Spinal cord (tissue), 9 donors: ENCODE measurements at regions not wholly inside any gene's neighbourhood (a gene's known extent, or its start where the extent isn't known, plus 50 kb on each side); places are given as distances from the start of the nearest gene placed in this dataset.

Experiments used
- DNase-seq, 6 donors: peaks; one replicate each; pipeline versions ENCODE4 v3.0.0 to v3.0.0-alpha.2; 2013 to 2015; ENCODE audit warnings: low spot score in 6 of 6, low read depth in 4 of 6
- H3K27ac ChIP-seq: one replicate; pipeline ENCODE4 v1.5.1; 2013; ENCODE audit warnings: low read depth, low read length, control low read depth
- H3K27me3 ChIP-seq: one replicate; pipeline ENCODE4 v1.6.1; 2013; ENCODE audit warnings: low read length; ENCODE audit not compliant: control insufficient read depth, insufficient read depth
- H3K36me3 ChIP-seq: one replicate; pipeline ENCODE4 v1.6.1; 2013; ENCODE audit warnings: low read length; ENCODE audit not compliant: control insufficient read depth, insufficient read depth
- H3K4me1 ChIP-seq: one replicate; pipeline ENCODE4 v1.6.1; 2013; ENCODE audit warnings: low read length; ENCODE audit not compliant: control insufficient read depth, insufficient read depth
- H3K4me3 ChIP-seq: one replicate; pipeline ENCODE4 v1.5.1; 2013; ENCODE audit warnings: low read depth, low read length, control low read depth
- H3K9me3 ChIP-seq: one replicate; pipeline ENCODE4 v1.6.1; 2013; ENCODE audit warnings: low read length; ENCODE audit not compliant: control insufficient read depth, insufficient read depth
- WGBS: methylation state at CpG from one replicate; pipeline ENCODE4 v1.1.5; 2013; ENCODE audit warnings: missing lambda C conversion rate; ENCODE audit not compliant: insufficient coverage; 5-methylcytosine and 5-hydroxymethylcytosine counted together
- donor health status: healthy.

DNA sequence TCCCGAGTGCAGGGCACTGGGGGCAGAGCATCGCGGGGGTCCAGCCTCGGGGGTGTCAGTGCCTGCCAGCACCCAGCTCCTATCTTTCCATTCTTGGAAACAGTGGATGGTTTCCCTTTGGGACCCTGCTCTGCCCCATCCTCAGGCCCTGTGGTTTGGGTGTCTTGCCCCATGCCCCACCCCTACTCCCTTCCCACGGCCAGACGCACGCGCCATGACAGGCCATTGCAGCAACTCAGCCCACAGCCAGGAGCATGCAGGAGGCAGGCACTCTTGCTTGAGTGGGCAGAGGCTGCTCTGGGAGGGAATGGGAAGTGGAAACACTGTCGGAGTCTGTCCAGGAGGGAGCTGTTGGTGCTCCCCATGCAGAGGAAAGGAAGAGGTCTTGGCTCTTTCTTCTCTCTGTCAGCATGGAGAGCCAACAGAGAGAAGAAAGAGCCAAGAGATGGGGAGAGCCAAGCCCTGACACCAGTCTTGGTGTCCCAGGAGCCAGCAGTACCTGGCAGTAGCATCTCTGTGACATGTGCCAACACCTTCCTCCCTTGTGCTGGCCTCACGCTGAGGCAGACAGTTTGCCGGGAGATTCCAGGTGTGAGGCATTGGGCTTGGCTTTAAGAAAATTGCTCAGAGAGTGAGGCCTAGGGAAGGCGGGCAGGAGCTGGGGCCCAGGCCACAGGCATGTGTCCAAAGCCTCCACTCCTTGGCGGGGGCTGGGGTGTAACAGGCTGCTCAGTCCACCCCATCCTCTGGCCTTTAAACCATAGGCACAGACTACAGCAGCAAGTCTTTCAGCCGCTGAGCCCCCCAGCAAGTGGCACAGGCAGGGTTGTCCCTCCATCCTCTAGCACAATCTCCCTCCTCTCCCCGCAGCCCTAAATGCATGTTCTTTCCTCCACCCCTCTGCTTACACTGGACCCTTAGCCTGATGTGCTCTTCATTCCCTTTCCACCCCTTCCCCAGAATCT, 86.7 kb upstream of the UQCRFS1 start:
- Histone ChIP-seq H3K4me3 (no peak overlapping the region), H3K36me3 (no peaks in the 10 kb centered on the region), H3K27ac (no peak overlapping the region), H3K4me1 (no peaks in the 10 kb centered on the region), H3K27me3 (no peaks in the 10 kb centered on the region), H3K9me3 (no peaks in the 10 kb centered on the region)
- peak in 1 of 6 donors; percentile 36 for DNase-seq
- WGBS = 88% methylated on average over 15 of the region's 15 CpGs

DNA sequence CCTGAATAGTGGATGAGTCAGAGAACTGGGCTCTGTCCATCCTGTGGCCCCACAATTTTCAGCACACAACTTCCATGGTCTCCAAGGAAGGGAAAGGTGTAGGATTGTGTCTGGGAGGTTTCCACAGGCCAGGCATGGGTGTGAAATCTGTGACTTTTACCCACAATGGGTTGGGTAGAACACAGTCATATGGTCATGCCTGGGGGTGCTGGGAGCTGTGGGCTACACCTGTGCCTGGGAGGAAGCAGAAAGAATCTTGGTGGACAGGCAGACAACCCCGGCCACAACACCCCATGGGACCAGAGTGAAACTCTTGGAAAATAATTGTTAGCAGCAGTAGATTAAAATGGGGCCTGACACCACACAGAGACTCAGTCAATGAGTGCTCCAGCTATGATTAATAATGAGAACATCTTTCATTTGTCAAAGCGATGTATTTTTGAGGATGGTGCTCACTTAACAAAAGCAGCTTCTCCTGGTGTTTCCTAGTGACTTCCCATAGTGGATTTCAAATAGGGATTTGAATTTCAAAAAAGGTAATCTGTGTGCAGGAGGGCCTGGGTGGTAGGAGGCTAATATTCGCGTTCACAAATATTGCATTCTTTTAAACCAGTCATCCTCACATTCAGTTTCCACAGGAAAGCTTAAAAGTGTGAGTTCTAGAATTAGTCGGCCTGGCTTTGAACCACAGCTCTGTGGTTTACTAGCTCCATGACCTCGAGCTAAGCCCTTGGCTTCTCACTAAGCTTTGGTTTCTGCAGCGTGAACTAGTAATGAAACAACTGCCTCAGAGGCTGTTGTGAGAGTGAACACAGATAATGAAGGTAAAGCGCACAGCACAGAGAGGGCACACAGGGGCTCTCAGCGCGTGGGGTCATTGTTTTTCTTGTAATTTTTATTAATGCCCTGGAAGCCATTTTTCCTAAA, 89.3 kb upstream of the UQCRFS1 start:
- Histone ChIP-seq H3K27me3 (no peaks in the 10 kb centered on the region), H3K9me3 (no peaks in the 10 kb centered on the region), H3K27ac (no peak overlapping the region), H3K4me1 (no peaks in the 10 kb centered on the region), H3K36me3 (no peaks in the 10 kb centered on the region), H3K4me3 (no peak overlapping the region)
- no peak for DNase-seq
- WGBS = 83% methylated on average over 4 of the region's 10 CpGs

DNA sequence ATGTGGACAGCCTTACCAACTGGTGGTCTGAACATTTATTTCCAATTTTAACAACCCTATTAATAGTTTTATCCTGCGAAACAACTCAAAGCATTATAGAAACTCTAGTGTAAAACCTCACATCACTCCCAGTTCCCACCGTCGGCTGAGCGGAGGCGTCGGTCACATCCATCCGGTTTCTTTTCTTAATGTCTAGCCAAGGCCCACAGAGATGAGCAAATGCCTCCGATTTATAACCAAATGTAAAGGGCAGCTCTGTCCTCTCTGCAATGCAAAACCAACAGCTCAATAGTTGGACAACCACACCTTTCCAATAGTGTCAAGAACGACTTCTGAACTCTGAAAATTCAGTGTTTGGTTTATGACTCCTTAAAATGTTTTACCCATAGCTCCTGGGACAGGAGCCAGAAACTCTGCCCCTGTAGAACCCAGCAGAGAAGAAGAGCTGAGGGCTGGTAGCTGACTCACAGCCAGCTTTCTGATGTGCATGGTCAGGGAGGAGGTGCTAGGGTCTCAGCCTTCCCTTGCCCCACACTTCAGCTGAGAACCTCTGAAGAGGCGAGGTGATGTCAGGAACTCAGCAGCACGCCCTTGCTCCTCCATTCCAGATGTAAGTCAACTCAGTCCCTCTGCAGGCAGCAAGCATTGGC, 90.2 kb upstream of the UQCRFS1 start:
- Histone ChIP-seq H3K27me3 (no peaks in the 10 kb centered on the region), H3K4me3 (no peak overlapping the region), H3K36me3 (no peaks in the 10 kb centered on the region), H3K27ac (no peak overlapping the region), H3K4me1 (no peaks in the 10 kb centered on the region), H3K9me3 (no peaks in the 10 kb centered on the region)
- DNase-seq = no peak
- WGBS = 87% methylated on average over 9 of the region's 11 CpGs

DNA sequence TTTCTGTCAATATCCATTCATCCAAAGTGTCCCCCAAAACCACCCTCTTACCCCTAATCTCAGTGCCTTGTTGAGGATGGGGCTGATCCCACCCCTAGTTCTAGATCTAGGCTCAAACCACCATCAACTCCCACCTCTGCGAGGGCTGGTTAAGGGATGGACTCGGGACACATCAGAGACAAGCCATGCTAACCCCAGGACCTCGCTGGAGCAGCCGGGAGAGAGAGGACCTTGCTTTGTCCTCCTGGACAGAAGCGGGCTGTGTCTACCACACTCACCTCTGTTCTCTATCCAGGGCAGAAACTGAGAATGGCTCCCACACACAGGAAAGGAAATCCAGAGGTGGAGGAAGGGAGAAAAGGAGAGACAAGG, 90.8 kb upstream of the UQCRFS1 start:
- Histone ChIP-seq H3K27me3 (peaks cover 2% of the 10 kb centered on the region), H3K4me1 (peaks cover 2% of the 10 kb centered on the region), H3K27ac (no peak overlapping the region), H3K36me3 (no peaks in the 10 kb centered on the region), H3K4me3 (no peak overlapping the region), H3K9me3 (no peaks in the 10 kb centered on the region)
- DNase-seq = no peak
- 92% methylated on average over 2 of the region's 5 CpGs for WGBS

DNA sequence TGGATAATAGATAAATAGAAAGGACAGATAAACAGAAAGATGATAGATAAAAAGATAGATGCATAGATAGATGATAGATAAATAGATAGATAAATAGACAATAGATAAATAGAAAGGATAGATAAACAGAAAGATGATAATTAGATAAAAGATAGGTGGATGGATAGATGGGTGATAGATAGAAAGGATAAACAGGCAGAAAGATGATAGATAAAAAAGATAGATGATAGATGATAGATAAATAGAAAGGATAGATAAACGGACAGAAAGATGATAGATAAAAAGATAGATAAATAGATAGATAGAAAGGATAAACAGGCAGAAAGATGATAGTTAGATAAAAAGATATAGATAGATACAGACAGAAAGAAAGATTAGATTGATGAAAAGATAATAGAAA, 92.3 kb upstream of the UQCRFS1 start:
- Histone ChIP-seq H3K4me3 (no peak overlapping the region), H3K27ac (no peak overlapping the region), H3K4me1 (peaks cover 12% of the 10 kb centered on the region), H3K9me3 (no peaks in the 10 kb centered on the region), H3K27me3 (peaks cover 10% of the 10 kb centered on the region), H3K36me3 (no peaks in the 10 kb centered on the region)
- no peak for DNase-seq
- whole genome bisulfite sequencing = no CpG with 5 or more reads among the region's 1 CpG

DNA sequence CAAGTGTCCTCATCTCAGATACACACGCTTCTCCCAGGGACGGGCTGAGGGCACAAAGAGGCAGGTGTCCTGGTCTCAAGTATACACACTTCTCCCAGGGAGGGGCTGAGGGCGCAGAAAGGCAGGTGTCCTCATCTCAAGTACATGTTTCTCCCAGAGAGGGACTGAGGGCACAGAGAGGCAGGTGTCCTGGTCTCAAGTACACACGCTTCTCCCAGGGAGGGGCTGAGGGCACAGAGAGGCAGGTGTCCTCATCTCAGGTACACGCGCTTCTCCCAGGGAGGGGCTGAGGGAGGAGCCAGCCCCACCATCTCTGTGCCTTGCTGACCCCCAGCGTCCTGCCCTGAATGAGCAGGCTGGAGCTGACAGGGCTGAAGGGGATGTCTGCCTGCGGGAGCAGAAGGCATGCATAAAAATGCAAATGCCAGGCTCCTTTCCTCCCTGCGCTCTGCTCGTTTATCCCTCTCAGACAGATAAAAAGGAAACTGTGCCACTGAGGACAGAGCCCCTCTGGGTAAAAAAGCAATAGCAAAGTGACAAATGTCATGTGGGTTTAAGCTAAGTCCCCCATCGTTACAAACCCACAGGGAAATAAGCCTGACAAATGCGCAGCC, 96.1 kb upstream of the UQCRFS1 start:
- H3K27me3 ChIP-seq = peaks cover 10% of the 10 kb centered on the region
- 10% methylated on average over 6 of the region's 12 CpGs for WGBS
- H3K4me3 ChIP-seq = no peak overlapping the region
- no peaks in the 10 kb centered on the region for H3K9me3 ChIP-seq
- H3K36me3 ChIP-seq = no peaks in the 10 kb centered on the region
- H3K4me1 ChIP-seq = peaks cover 26% of the 10 kb centered on the region
- peak in 2 of 6 donors; percentile 53 to 66 for DNase-seq
- H3K27ac ChIP-seq = no peak overlapping the region

DNA sequence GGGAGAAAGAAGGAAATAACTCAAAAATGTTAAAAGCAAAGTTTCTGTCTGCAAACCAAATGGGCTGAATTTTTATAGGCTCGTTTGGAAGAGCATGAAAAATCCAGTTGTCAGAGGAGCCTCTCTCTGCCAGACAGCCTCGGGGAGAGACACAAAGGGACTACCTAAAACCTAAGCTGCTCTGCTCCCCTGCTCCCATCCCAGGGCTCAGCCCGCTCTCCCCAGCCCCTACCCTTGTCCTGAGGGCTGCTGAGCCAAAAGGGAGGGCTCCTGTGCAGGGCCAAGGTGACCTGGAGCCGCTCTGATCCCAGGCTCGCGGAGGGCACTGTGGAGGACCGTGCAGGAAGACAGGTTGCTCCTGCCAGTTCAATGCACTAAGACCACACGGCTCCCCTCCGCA, 96.7 kb upstream of the UQCRFS1 start:
- no peak for DNase-seq
- H3K4me1 ChIP-seq = peaks cover 26% of the 10 kb centered on the region
- H3K27ac ChIP-seq = no peak overlapping the region
- H3K36me3 ChIP-seq = no peaks in the 10 kb centered on the region
- no peak overlapping the region for H3K4me3 ChIP-seq
- WGBS = 35% methylated on average over 7 of the region's 9 CpGs
- no peaks in the 10 kb centered on the region for H3K9me3 ChIP-seq
- H3K27me3 ChIP-seq = peaks cover 10% of the 10 kb centered on the region

DNA sequence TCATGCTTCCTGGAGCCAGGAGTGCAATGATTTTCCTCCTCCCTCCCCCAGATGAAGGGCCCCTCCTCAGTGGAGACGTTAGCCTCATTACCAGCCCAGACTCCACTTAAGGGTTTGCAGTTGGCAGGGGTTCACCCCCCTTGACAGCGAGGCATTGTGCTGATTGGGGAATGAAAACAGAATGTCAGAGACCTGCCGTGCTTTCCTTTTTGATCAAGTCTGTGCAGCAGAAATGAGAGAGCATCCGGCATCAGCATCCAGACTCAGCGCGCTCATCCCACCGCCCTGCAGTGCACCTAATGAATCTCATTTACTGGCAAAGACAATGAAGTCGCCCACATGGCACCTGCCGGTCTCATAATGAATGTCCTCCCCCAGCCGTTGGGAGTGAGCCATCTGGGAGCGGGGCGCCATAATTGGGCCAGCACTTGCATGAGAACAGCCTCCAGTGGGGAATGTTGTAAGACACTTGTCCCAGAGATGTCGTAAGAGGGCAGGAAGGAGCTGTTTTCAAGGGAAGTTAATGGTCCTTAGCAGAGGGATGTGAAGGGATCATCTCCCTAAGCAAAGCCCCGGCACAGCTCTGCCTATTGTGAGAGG, 98.3 kb upstream of the UQCRFS1 start:
- Histone ChIP-seq H3K4me1 (peaks cover 30% of the 10 kb centered on the region), H3K27ac (no peak overlapping the region), H3K9me3 (no peaks in the 10 kb centered on the region), H3K4me3 (no peak overlapping the region), H3K27me3 (peaks cover 10% of the 10 kb centered on the region), H3K36me3 (no peaks in the 10 kb centered on the region)
- DNase-seq = peak in 2 of 6 donors; percentile 64 to 66
- 10% methylated on average over 13 of the region's 14 CpGs for WGBS
